A549 (cell line): ENCODE measurements at regions not wholly inside any gene's neighbourhood (a gene's known extent, or its start where the extent isn't known, plus 50 kb on each side); places are given as distances from the start of the nearest gene placed in this dataset.

ENCODE experiments used
- CHD4 ChIP-seq: fragments of 200-600 bp; sonication (generic); IDR thresholded peaks from 2 replicates; pipeline ENCODE4 v1.6.1; 2016; ENCODE audit warnings: antibody characterized with exemption, mild to moderate bottlenecking, borderline replicate concordance
- CTCF ChIP-seq: fragments of >200 bp; sonication (Bioruptor Twin); formaldehyde crosslinking; IDR thresholded peaks from 3 replicates; pipeline ENCODE4 v1.5.1; 2016
- HOXB13 ChIP-seq: fragments of 250-450 bp; sonication (Bioruptor Pico); IDR thresholded peaks from 2 replicates; pipeline ENCODE4 v1.5.0; 2020; ENCODE audit warnings: low read depth, mild to moderate bottlenecking, moderate library complexity
- KDM1A ChIP-seq: fragments of 200-600 bp; sonication (generic); IDR thresholded peaks from 2 replicates; pipeline ENCODE4 v1.6.1; 2016; ENCODE audit warnings: low read depth, mild to moderate bottlenecking
- POLR2A ChIP-seq: IDR thresholded peaks from 2 replicates; pipeline ENCODE4 v1.6.1; 2012; ENCODE audit warnings: mild to moderate bottlenecking, low read length
- POLR2AphosphoS2 ChIP-seq: conservative IDR thresholded peaks from 2 replicates; pipeline ENCODE4 v1.6.1; 2012; ENCODE audit warnings: low read length, improper control_type of control experiment, inconsistent platforms

DNA sequence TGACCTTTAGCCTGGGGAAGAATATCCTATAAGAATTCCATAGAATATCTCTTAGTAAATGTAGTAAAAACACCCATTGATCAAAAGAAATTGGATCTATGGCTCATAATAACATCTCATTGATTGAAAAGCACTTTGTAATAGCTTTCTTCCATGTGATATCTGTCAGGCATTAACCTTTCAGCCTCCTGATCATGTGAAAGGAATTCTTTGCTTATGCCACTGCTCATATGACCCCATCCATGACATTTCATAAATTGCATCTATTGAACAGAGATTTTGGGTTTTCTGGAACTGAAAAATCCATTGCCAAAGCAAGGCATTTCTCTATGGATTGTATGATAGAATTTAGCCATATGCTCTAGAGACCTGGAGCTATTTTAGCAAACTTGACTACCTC, 519.3 kb upstream of the PFKP start:
- TF ChIP-seq CHD4 (no peak), HOXB13 (CRISPR knock-in tag) (no peak), POLR2A (no peak), KDM1A (no peak), CTCF (no peak), POLR2AphosphoS2 (no peak)
